ENCODE measurements at regions not wholly inside any gene's neighbourhood (a gene's known extent, or its start where the extent isn't known, plus 50 kb on each side); places are given as distances from the start of the nearest gene placed in this dataset.

GRCh38 chr3:187841560-187841959 lies 96.3 kb upstream of the BCL6 start:
- Histone ChIP-seq H3K4me2 (peak overlapping the region; percentile 40), H3K27ac (peak overlapping the region; percentile 1 to 64; a peak in 4 of 6 replicates), H3K9me3 (no peaks in the 10 kb centered on the region), H3K4me3 (no peak overlapping the region), H3K4me1 (peaks cover 26% of the 10 kb centered on the region)
- POLR2A ChIA-PET = no interaction called here
- no peak for FAIRE-seq
- ATAC-seq = peak; percentile 90 to 98
- WGBS (ENCODE audit: missing lambda C conversion rate) = 8% methylated on average over 2 of the region's 2 CpGs
- peak; percentile 34 to 62 for DNase-seq (ENCODE audit: low read depth in 1 of 2, low spot score in 1 of 2)
- CTCF ChIA-PET = no interaction called here
- TF ChIP-seq KDM1A (IDR thresholded peaks at IDR 0.05; ENCODE audit: low read depth) (no peak), ESRRA (IDR thresholded peaks at IDR 0.05; ENCODE audit: borderline replicate concordance, low read length) (no peak), MAX (IDR thresholded peaks at IDR 0.05) (no peak), HOXA7 (CRISPR knock-in tag; IDR thresholded peaks at IDR 0.05) (no peak), POLR2AphosphoS2 (conservative IDR thresholded peaks at IDR 0.05; ENCODE audit: low read length) (no peak), RCOR1 (IDR thresholded peaks at IDR 0.05; ENCODE audit: low read depth, low read length) (no peak), SMC3 (IDR thresholded peaks at IDR 0.05) (no peak), HOXB5 (CRISPR knock-in tag; IDR thresholded peaks at IDR 0.05) (no peak), RAD21 (conservative IDR thresholded peaks at IDR 0.05 in 1 of 2, IDR thresholded peaks at IDR 0.05 in 1 of 2) (peak in 1 of 2 experiments; percentile 38; a peak in 1 of 5 replicates), ZNF302 (CRISPR knock-in tag; IDR thresholded peaks at IDR 0.05) (no peak), JUNB (IDR thresholded peaks at IDR 0.05) (peak; percentile 81), ZSCAN20 (CRISPR knock-in tag; IDR thresholded peaks at IDR 0.05) (no peak), KDM5A (IDR thresholded peaks at IDR 0.05) (no peak), CHD4 (IDR thresholded peaks at IDR 0.05; ENCODE audit: borderline replicate concordance) (no peak), FOSB (CRISPR knock-in tag; IDR thresholded peaks at IDR 0.05) (no peak), CBX2 (IDR thresholded peaks at IDR 0.05; ENCODE audit: borderline replicate concordance, low read depth) (no peak), NPAS2 (CRISPR knock-in tag; IDR thresholded peaks at IDR 0.05; ENCODE audit: borderline replicate concordance) (no peak), ZFP36 (IDR thresholded peaks at IDR 0.05; ENCODE audit: borderline replicate concordance, partially characterized antibody) (no peak), GATA3 (IDR thresholded peaks at IDR 0.05; ENCODE audit: borderline replicate concordance) (peak; percentile 45; the same call in 1 of the 2 replicates), EHF (CRISPR knock-in tag; IDR thresholded peaks at IDR 0.05) (no peak), FOXS1 (CRISPR knock-in tag; IDR thresholded peaks at IDR 0.05) (no peak), EP300 (IDR thresholded peaks at IDR 0.05) (no peak; a peak in 1 of 5 replicates), RFX5 (IDR thresholded peaks at IDR 0.05) (no peak), NFE2L2 (conservative IDR thresholded peaks at IDR 0.05; ENCODE audit: low read length) (no peak), CBX8 (IDR thresholded peaks at IDR 0.05) (no peak), NR3C1 (IDR thresholded peaks at IDR 0.05) (no peak), ELK1 (IDR thresholded peaks at IDR 0.05; ENCODE audit: low read depth, low read length) (no peak), CEBPB (IDR thresholded peaks at IDR 0.05) (peak; percentile 61 to 64; a peak in 2 of 4 replicates), FOSL2 (IDR thresholded peaks at IDR 0.05) (peak; percentile 81), FOSL2 (CRISPR knock-in tag; IDR thresholded peaks at IDR 0.05) (peak; percentile 87), JUN (IDR thresholded peaks at IDR 0.05) (peak in 1 of 2 experiments; percentile 53; a peak in 1 of 5 replicates), BCL3 (IDR thresholded peaks at IDR 0.05) (no peak), MAFK (IDR thresholded peaks at IDR 0.05; ENCODE audit: partially characterized antibody) (no peak), BHLHE40 (IDR thresholded peaks at IDR 0.05; ENCODE audit: low read depth, low read length) (no peak), HOXB13 (CRISPR knock-in tag; IDR thresholded peaks at IDR 0.05; ENCODE audit: low read depth) (no peak), EHMT2 (IDR thresholded peaks at IDR 0.05; ENCODE audit: low read depth) (no peak), MAZ (IDR thresholded peaks at IDR 0.05; ENCODE audit: borderline replicate concordance, low read depth, low read length) (no peak), MYC (IDR thresholded peaks at IDR 0.05; ENCODE audit: borderline replicate concordance, low read length) (no peak)
- TF ChIP-seq, protein P1, sequence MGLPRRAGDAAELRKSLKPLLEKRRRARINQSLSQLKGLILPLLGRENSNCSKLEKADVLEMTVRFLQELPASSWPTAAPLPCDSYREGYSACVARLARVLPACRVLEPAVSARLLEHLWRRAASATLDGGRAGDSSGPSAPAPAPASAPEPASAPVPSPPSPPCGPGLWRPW (IDR thresholded peaks at IDR 0.05) = no peak
- TF ChIP-seq, protein P2, sequence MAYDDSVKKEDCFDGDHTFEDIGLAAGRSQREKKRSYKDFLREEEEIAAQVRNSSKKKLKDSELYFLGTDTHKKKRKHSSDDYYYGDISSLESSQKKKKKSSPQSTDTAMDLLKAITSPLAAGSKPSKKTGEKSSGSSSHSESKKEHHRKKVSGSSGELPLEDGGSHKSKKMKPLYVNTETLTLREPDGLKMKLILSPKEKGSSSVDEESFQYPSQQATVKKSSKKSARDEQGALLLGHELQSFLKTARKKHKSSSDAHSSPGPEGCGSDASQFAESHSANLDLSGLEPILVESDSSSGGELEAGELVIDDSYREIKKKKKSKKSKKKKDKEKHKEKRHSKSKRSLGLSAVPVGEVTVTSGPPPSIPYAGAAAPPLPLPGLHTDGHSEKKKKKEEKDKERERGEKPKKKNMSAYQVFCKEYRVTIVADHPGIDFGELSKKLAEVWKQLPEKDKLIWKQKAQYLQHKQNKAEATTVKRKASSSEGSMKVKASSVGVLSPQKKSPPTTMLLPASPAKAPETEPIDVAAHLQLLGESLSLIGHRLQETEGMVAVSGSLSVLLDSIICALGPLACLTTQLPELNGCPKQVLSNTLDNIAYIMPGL (CRISPR knock-in tag; IDR thresholded peaks at IDR 0.05; ENCODE audit: borderline replicate concordance) = no peak

Data from A549 (cell line).